Left hindlimb (tissue), 1 donor: ENCODE measurements at regions not wholly inside any gene's neighbourhood (a gene's known extent, or its start where the extent isn't known, plus 50 kb on each side); places are given as distances from the start of the nearest gene placed in this dataset.
"Not testable (repeated sequence)": the region's sequence is repeated elsewhere in the genome, so short reads cannot be mapped to it uniquely, and the experiment has no call there.

Source experiments
- DNase-seq: peaks from one replicate; pipeline ENCODE4 v3.0.0-alpha.2; 2018

GRCh38 chr6:139748353-139749146 lies 374.1 kb upstream of the CITED2 start:
- DNase-seq: no peak

- DNase-seq: no peak
Observed at GRCh38 chr6:139747154-139747553, 372.7 kb upstream of the CITED2 start.

GRCh38 chr6:139744891-139745290 lies 370.4 kb upstream of the CITED2 start:
- DNase-seq: no peak

- DNase-seq: no peak
Observed at GRCh38 chr6:139743664-139744437, 369.4 kb upstream of the CITED2 start.

GRCh38 chr6:139742671-139743070 lies 368.2 kb upstream of the CITED2 start:
- DNase-seq: no peak

GRCh38 chr6:139738801-139739455 lies 364.5 kb upstream of the CITED2 start:
- no peak for DNase-seq

GRCh38 chr6:139736325-139736906 lies 362.0 kb upstream of the CITED2 start:
- no peak for DNase-seq

- no peak for DNase-seq
Observed at GRCh38 chr6:139732451-139732850, 358.0 kb upstream of the CITED2 start.

GRCh38 chr6:139730340-139730974 lies 356.0 kb upstream of the CITED2 start:
- DNase-seq: no peak

- DNase-seq: no peak
Observed at GRCh38 chr6:139728876-139729427, 354.5 kb upstream of the CITED2 start.

GRCh38 chr6:139726272-139726671 lies 351.8 kb upstream of the CITED2 start:
- not testable (repeated sequence) for DNase-seq

GRCh38 chr6:139722530-139722929 lies 348.1 kb upstream of the CITED2 start:
- DNase-seq: no peak

GRCh38 chr6:139721954-139722353 lies 347.5 kb upstream of the CITED2 start:
- no peak for DNase-seq

- DNase-seq: no peak
Observed at GRCh38 chr6:139713900-139714506, 339.6 kb upstream of the CITED2 start.

GRCh38 chr6:139713424-139713823 lies 339.0 kb upstream of the CITED2 start:
- no peak for DNase-seq

GRCh38 chr6:139712830-139713229 lies 338.4 kb upstream of the CITED2 start:
- no peak for DNase-seq

- no peak for DNase-seq
Observed at GRCh38 chr6:139711804-139712585, 337.5 kb upstream of the CITED2 start.

- DNase-seq: no peak
Observed at GRCh38 chr6:139710556-139710955, 336.1 kb upstream of the CITED2 start.

- no peak for DNase-seq
Observed at GRCh38 chr6:139708337-139709199, 334.1 kb upstream of the CITED2 start.

- DNase-seq: no peak
Observed at GRCh38 chr6:139706912-139707311, 332.5 kb upstream of the CITED2 start.
